ENCODE measurements at regions not wholly inside any gene's neighbourhood (a gene's known extent, or its start where the extent isn't known, plus 50 kb on each side); places are given as distances from the start of the nearest gene placed in this dataset.

- TF ChIP-seq CTCF (IDR thresholded peaks at IDR 0.05) (no peak), EZH2phosphoT487 (IDR thresholded peaks at IDR 0.05) (no peak), EZH2 (IDR thresholded peaks at IDR 0.05) (no peak)
These were observed 91.8 kb upstream of the CISTR start for GRCh38 chr12:53843545-53843944.

All from neural progenitor cell (in vitro differentiated cells).